ENCODE measurements at regions not wholly inside any gene's neighbourhood (a gene's known extent, or its start where the extent isn't known, plus 50 kb on each side); places are given as distances from the start of the nearest gene placed in this dataset.

GRCh38 chr18:7514796-7515440, 52.2 kb upstream of the PTPRM start:
- Histone ChIP-seq H3K27me3 (ENCODE audit: insufficient read depth, low read length) (no peaks in the 10 kb centered on the region), H3K4me1 (ENCODE audit: insufficient read depth, low read length) (peaks cover 4% of the 10 kb centered on the region; the same call in 1 of the 2 replicates), H4K8ac (replicated peaks; ENCODE audit: insufficient read length, low read depth, low read length) (no peak overlapping the region), H3K56ac (ENCODE audit: insufficient read length, low read depth, low read length) (no peak overlapping the region), H3K14ac (ENCODE audit: insufficient read depth, low read length) (peak overlapping the region; percentile 91; the same call in 1 of the 2 replicates), H4K5ac (ENCODE audit: insufficient read length, low read depth, low read length) (no peak overlapping the region), H3K27ac (ENCODE audit: insufficient read length, low read depth, low read length) (no peak overlapping the region), H3K4ac (ENCODE audit: low read depth, low read length) (peak overlapping the region; percentile 31; the same call in 1 of the 2 replicates), H3K79me2 (ENCODE audit: insufficient read depth, low read length) (no peaks in the 10 kb centered on the region), H2BK120ac (ENCODE audit: low read depth, low read length, poor library complexity, severe bottlenecking) (peak overlapping the region; percentile 96), H3K4me2 (ENCODE audit: insufficient read depth, insufficient read length, low read length) (no peak overlapping the region), H3K9ac (ENCODE audit: extremely low read depth, insufficient read length, low read length) (no peak overlapping the region), H3K9me3 (ENCODE audit: control insufficient read depth, low read depth, low read length) (no peaks in the 10 kb centered on the region), H2BK12ac (ENCODE audit: insufficient read length, low read depth, low read length) (peak overlapping the region; percentile 66), H2AFZ (ENCODE audit: low read length) (peak overlapping the region; percentile 60), H3K23me2 (ENCODE audit: insufficient read length, low read depth, low read length, poor library complexity, severe bottlenecking) (no peaks in the 10 kb centered on the region), H4K91ac (ENCODE audit: insufficient read length, low read depth, low read length) (no peak overlapping the region), H2BK5ac (ENCODE audit: insufficient read length, low read length) (peak overlapping the region; percentile 33), H2AK5ac (ENCODE audit: insufficient read length, low read length) (no peak overlapping the region), H3K23ac (ENCODE audit: insufficient read length, low read depth, low read length) (no peak overlapping the region), H2BK20ac (ENCODE audit: low read depth, low read length, poor library complexity, severe bottlenecking) (peak overlapping the region; percentile 99), H2BK15ac (ENCODE audit: low read depth, low read length) (no peak overlapping the region), H3T11ph (ENCODE audit: low read length) (peak overlapping the region; percentile 56), H4K20me1 (ENCODE audit: control insufficient read depth, insufficient read depth, insufficient read length) (no peaks in the 10 kb centered on the region), H3K79me1 (ENCODE audit: insufficient read depth, low read depth, low read length, poor library complexity, severe bottlenecking) (no peaks in the 10 kb centered on the region), H3K18ac (ENCODE audit: insufficient read length, low read depth, low read length) (peak overlapping the region; percentile 89)
- no CpG with 5 or more reads among the region's 11 CpGs for WGBS (ENCODE audit: extremely low coverage, insufficient read length, low lambda C conversion rate)
- TF ChIP-seq, protein P1, sequence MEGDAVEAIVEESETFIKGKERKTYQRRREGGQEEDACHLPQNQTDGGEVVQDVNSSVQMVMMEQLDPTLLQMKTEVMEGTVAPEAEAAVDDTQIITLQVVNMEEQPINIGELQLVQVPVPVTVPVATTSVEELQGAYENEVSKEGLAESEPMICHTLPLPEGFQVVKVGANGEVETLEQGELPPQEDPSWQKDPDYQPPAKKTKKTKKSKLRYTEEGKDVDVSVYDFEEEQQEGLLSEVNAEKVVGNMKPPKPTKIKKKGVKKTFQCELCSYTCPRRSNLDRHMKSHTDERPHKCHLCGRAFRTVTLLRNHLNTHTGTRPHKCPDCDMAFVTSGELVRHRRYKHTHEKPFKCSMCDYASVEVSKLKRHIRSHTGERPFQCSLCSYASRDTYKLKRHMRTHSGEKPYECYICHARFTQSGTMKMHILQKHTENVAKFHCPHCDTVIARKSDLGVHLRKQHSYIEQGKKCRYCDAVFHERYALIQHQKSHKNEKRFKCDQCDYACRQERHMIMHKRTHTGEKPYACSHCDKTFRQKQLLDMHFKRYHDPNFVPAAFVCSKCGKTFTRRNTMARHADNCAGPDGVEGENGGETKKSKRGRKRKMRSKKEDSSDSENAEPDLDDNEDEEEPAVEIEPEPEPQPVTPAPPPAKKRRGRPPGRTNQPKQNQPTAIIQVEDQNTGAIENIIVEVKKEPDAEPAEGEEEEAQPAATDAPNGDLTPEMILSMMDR (conservative IDR thresholded peaks at IDR 0.05) = no peak
- no peak overlapping the region for H3K4me3 Mint-ChIP-seq
- H3K4me1 Mint-ChIP-seq = peaks cover 14 to 17% of the 10 kb centered on the region in 2 experiments
- no peaks in the 10 kb centered on the region for H3K9me3 Mint-ChIP-seq
- H3K27ac Mint-ChIP-seq = no peak overlapping the region
- no peaks in the 10 kb centered on the region for H3K36me3 Mint-ChIP-seq (ENCODE audit: insufficient read depth in 1 of 3, low read depth in 3 of 3)
- peak; percentile 38 for DNase-seq
- no peaks in the 10 kb centered on the region; the same call in 1 of the 2 replicates for H3K27me3 Mint-ChIP-seq (ENCODE audit: low read depth)

Data from H9 (cell line).